NCI-H2196 (cell line): ENCODE measurements at regions not wholly inside any gene's neighbourhood (a gene's known extent, or its start where the extent isn't known, plus 50 kb on each side); places are given as distances from the start of the nearest gene placed in this dataset.
"Not testable (repeated sequence)": the region's sequence is repeated elsewhere in the genome, so short reads cannot be mapped to it uniquely, and the experiment has no call there.

Experiments used
- DNase-seq: peaks from one replicate; lab custom pipeline; 2025; ENCODE audit not compliant: unreplicated experiment; lab: John Stamatoyannopoulos, UW

- no peak for DNase-seq
Observed at GRCh38 chr20:50323777-50324775, 133.4 kb downstream of the CEBPB start.

GRCh38 chr20:50325215-50325614, 134.6 kb downstream of the CEBPB start:
- DNase-seq: no peak

GRCh38 chr20:50325651-50326050, 135.0 kb downstream of the CEBPB start:
- DNase-seq: no peak

- DNase-seq: no peak
Observed at GRCh38 chr20:50327666-50328065, 137.0 kb downstream of the CEBPB start.

DNA sequence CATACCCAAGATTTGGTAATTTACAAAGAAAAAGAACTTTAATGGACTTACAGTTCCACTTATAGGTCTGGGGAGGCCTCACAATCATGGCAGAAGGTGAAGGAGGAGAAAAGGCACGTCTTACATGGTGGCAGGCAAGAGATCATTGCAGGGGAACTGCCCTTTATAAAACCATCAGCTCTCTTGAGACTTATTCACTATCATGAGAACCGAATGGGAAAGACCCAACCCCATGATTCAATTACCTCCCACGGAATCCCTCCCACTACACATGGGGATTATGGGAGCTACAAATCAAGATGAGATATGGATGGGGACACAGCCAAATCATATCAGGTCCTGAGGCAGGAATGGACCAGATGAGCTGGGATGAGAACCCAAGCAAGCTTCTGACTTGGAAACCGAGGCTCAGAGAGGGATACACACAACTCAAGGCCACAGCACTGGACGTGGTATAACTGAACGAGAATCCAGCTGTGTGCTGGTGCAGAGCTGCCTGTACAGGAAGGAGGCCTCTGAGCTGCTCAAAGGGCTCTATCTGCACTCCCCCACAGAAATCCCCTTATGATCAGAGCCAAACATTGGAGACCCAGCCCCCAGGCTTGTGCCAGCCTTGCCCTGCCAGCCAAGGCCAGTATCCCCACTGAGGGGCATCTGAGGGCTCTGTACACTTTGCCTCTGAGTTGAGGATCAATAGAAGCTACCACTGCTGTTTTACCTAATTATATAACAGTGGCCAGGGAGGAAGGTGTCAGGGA, 137.8 kb downstream of the CEBPB start:
- DNase-seq: no peak

- no peak for DNase-seq
Observed at GRCh38 chr20:50328996-50329898, 138.6 kb downstream of the CEBPB start.

GRCh38 chr20:50329981-50330503, 139.4 kb downstream of the CEBPB start:
- DNase-seq: no peak

- DNase-seq: no peak
Observed at GRCh38 chr20:50330504-50331313, 140.1 kb downstream of the CEBPB start.

GRCh38 chr20:50331469-50332363, 141.1 kb downstream of the CEBPB start:
- peak; percentile 35 for DNase-seq

DNA sequence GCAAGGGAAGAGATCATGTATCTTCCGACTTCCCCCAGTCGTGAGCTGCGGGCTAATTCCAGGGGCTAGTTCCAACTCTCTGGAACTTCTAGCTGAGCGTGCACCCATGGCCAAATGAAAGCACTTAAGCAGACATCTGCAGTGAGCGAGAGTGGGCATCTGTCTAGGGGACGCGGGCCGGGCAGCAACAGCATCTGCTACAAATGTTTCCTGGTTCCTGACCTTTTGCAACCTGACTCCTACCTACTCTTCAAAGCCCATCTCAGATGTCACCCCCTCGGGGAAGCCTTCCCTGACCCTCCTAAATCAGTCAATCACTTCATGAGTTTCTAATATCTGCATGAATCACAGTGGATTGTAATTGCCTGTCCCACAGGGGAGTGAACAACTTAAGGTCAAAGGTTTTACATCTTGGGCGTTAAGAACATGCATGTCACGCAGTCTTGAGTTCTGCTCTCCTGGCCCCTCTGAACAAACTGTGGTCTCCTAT, 141.9 kb downstream of the CEBPB start:
- no peak for DNase-seq

- DNase-seq: no peak
Observed at GRCh38 chr20:50333131-50333670, 142.6 kb downstream of the CEBPB start.

GRCh38 chr20:50333812-50334211, 143.2 kb downstream of the CEBPB start:
- DNase-seq: no peak

DNA sequence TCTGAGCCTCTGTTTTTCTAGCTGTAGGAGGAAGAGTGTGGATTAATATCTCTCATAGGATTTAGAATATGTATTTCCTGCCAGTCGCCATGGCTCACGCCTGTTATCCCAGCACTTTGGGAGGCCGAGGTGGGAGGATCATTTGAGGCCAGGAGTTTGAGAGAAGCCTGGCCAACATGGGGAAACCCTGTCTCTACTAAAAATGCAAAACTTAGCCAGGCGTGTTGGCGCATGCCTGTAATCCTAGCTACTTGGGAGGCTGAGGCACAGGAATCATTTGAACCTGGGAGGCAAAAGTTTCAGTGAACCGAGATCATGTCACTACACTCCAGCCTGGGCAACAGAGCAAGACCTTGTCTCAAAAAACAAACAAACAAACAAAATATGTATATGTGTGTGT, 143.9 kb downstream of the CEBPB start:
- not testable (repeated sequence) for DNase-seq

DNA sequence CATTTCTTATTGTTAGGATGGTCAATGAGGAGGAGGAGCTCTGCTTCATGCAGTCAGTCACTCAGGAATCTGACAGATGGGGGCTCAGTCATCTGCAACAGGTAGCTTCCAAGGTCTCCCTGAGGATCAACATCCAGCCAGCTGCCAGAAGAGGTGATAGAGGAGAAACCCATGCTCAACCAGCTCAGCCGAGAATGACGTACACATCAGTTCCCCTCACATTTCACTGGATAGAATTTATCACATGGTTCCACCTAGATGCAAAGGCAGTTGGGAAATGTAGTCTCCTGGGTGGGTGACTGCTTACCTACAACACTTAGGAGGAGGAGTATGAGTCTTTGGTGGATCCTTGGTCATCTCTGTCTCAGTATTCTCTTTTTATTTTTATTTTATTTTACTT, 144.5 kb downstream of the CEBPB start:
- DNase-seq: peak; percentile 29

DNA sequence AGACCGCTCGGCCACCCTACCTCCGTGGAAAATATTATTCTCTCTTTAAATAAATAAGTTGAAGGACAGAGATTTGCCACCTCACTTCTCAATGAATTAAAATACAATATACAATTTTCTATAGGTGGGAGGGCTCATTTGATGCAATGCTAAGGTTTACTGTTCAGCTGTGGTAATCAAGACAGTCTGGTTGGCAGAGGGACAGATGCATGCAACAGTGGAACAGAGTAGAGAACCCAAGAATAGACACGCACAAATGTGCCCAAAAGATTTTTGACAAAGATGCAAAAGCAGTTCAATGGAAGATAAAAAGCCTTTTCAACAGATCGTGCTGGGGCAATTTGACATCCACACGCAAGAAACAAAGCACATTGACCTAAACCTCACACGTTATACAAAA, 145.2 kb downstream of the CEBPB start:
- DNase-seq: no peak

GRCh38 chr20:50336661-50337060, 146.0 kb downstream of the CEBPB start:
- no peak for DNase-seq

DNA sequence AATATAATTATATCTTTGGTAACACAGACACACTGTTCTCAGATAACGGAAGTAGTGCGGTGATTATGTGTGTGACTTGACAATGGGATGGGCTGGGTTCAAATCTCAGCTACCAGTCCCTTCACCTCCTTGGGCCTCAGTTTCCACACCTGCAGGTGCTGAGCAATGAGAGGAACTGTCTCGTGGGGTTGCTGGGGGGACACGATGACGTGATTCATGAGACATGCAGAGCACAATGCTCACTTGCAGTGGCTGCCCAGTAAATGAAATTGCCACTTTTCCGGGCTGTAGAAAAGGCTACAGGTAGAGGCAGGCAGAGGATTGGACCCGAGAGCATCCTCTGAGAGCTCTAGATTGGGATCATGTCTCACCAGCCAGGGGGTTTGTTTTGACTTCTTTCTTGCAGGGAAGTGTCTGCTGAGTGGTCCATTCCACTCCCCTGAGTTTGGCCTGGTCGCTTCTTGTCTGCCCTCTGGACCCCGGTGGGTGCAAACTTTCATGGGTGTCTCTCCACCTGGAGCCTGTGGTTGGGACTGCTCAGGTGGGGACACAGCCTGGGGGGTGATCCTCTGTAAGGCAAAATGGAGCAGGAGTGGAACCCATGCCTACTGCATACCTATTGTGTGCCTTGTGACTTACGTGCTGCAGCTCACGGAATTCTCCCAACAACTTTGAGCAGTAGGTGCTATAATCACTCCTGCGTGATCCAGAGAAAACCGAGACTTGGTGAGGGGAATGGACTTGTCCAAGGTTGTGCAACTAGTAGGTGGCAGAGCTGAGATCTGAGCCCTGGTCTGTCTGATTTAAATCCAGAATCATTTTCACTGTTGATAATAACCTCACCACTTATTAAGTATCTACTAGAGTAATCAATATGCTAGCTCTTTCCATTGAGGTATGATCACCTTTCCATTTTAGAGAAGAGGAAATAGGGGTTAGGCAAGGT, 147.2 kb downstream of the CEBPB start:
- no peak for DNase-seq
